HG02759 (cell line): ENCODE measurements at regions not wholly inside any gene's neighbourhood (a gene's known extent, or its start where the extent isn't known, plus 50 kb on each side); places are given as distances from the start of the nearest gene placed in this dataset.
"Not testable (repeated sequence)": the region's sequence is repeated elsewhere in the genome, so short reads cannot be mapped to it uniquely, and the experiment has no call there.

Source experiments
- ATAC-seq: cut with Tn5 transposase; IDR thresholded peaks from one replicate; pipeline ENCODE4 v1.9.1; 2021; ENCODE audit warnings: mild to moderate bottlenecking, moderate library complexity; ENCODE audit not compliant: unreplicated experiment

- ATAC-seq: no peak
Measured at GRCh38 chr21:27036736-27037301, 69.9 kb upstream of the ADAMTS5 start.

GRCh38 chr21:27035791-27036190, 68.9 kb upstream of the ADAMTS5 start:
- no peak for ATAC-seq

GRCh38 chr21:27034796-27035195, 67.9 kb upstream of the ADAMTS5 start:
- no peak for ATAC-seq

- ATAC-seq: no peak
Measured at GRCh38 chr21:27033471-27033870, 66.6 kb upstream of the ADAMTS5 start.

- ATAC-seq: no peak
Measured at GRCh38 chr21:27026501-27026900, 59.6 kb upstream of the ADAMTS5 start.

GRCh38 chr21:27025708-27026107, 58.8 kb upstream of the ADAMTS5 start:
- ATAC-seq: not testable (repeated sequence)

- ATAC-seq: no peak
Measured at GRCh38 chr21:27024971-27025370, 58.1 kb upstream of the ADAMTS5 start.

GRCh38 chr21:27024301-27024700, 57.4 kb upstream of the ADAMTS5 start:
- no peak for ATAC-seq

- ATAC-seq: no peak
Measured at GRCh38 chr21:27023186-27023585, 56.3 kb upstream of the ADAMTS5 start.

- no peak for ATAC-seq
Measured at GRCh38 chr21:27021801-27022200, 54.9 kb upstream of the ADAMTS5 start.

GRCh38 chr21:27021046-27021445, 54.2 kb upstream of the ADAMTS5 start:
- no peak for ATAC-seq

- ATAC-seq: no peak
Measured at GRCh38 chr21:27017246-27017645, 50.4 kb upstream of the ADAMTS5 start.
